ENCODE measurements at regions not wholly inside any gene's neighbourhood (a gene's known extent, or its start where the extent isn't known, plus 50 kb on each side); places are given as distances from the start of the nearest gene placed in this dataset.

- no peak for TF ChIP-seq CTCF (IDR thresholded peaks at IDR 0.05)
- no peak for TF ChIP-seq ZFX (IDR thresholded peaks at IDR 0.05; ENCODE audit: borderline replicate concordance)
- no peak overlapping the region for H3K27ac ChIP-seq
Observed at GRCh38 chr10:78523453-78523852, 489.8 kb downstream of the RPS24 start.

- H3K27ac ChIP-seq: no peak overlapping the region
- TF ChIP-seq CTCF (IDR thresholded peaks at IDR 0.05) (no peak), ZFX (IDR thresholded peaks at IDR 0.05; ENCODE audit: borderline replicate concordance) (no peak)
Observed at GRCh38 chr10:78524342-78524741, 490.7 kb downstream of the RPS24 start.

DNA sequence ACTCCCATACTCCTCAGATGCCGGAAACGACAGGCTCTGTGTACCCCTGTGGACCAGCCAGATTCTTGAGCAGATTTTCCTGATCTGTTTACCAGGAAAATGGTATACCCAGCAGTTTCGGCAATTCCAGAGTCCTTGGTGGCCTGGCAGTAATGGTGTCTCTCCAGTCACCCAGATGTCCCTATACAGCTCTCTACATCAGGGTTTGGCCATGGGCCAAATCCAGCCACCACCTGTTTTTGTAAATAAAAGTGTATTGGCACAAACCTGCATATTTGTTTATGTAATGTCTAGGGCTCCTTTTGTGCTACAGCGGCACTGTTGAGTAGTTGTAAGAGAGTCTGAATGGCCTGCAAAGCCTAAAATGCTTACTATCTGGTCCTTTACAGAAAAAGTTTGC, 491.3 kb downstream of the RPS24 start:
- TF ChIP-seq CTCF (IDR thresholded peaks at IDR 0.05): no peak
- TF ChIP-seq ZFX (IDR thresholded peaks at IDR 0.05; ENCODE audit: borderline replicate concordance): no peak
- no peak overlapping the region for H3K27ac ChIP-seq

DNA sequence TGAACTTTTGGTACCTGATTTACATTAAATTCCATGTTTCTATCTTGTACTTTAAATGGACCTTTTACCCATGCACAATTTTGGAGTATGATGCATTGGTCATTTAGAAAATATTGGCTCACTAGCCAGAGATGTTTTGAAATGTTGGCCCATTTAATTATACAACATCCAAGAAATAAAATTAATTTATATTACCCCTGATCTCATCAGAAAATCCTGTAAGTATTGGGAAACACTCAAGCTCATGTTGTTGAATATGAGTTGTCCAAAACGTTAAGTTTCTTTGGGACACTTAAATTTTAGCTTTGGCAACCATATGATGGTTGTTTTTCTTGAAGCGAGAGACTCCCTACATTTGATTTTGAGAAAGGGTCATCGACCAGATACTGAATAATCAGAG, 492.7 kb downstream of the RPS24 start:
- no peak overlapping the region for H3K27ac ChIP-seq
- TF ChIP-seq ZFX (IDR thresholded peaks at IDR 0.05; ENCODE audit: borderline replicate concordance) (no peak), CTCF (IDR thresholded peaks at IDR 0.05) (no peak)

- TF ChIP-seq ZFX (IDR thresholded peaks at IDR 0.05; ENCODE audit: borderline replicate concordance) (no peak), CTCF (IDR thresholded peaks at IDR 0.05) (no peak)
- H3K27ac ChIP-seq: no peak overlapping the region
Observed at GRCh38 chr10:78527296-78527695, 493.6 kb downstream of the RPS24 start.

DNA sequence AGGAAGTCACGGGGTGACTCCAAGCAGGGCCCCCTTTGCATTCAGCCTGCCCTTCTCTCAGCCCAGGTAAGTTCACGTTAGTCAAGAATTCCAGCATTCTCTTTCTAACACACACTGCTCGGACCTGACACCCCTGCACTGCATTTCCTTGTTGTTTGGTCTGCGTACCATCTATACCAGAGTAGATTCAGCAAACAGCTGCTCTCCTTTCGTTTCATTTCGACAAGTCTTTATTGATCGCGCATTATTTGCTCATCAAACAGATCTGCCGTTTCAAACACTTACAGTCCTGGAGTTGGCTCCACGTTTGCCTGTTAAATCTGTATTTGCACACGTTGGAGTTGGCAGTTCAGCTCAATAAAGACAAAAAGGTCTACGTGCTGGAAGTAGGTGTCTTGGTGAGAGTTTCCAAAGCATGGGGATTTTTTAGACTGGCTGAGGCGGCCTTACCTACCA, 495.1 kb downstream of the RPS24 start:
- peak overlapping the region; percentile 69 for H3K27ac ChIP-seq
- TF ChIP-seq ZFX (IDR thresholded peaks at IDR 0.05; ENCODE audit: borderline replicate concordance) (no peak), CTCF (IDR thresholded peaks at IDR 0.05) (no peak)

DNA sequence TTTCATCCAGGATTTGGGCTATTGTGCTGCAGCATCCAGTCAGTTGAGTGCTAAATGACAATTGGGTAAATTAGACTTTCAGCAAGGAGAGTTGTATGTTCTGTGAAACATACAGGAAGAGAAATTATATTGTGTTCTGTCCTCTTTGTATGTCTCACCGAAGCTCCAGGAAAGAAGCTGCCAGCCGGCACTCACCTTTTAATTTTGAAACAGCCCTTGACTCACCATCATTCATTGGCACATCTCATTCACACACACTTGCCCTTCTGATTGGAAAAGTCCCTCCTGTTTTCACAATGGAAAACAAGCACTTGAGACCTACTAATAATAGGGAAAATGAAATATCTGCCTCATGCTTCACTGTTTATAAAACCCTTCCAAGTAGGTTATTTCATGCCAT, 495.6 kb downstream of the RPS24 start:
- peak overlapping the region; percentile 69 for H3K27ac ChIP-seq
- TF ChIP-seq ZFX (IDR thresholded peaks at IDR 0.05; ENCODE audit: borderline replicate concordance) (no peak), CTCF (IDR thresholded peaks at IDR 0.05) (no peak)

All from 22Rv1 (cell line).